Panc1 (cell line): ENCODE measurements at regions not wholly inside any gene's neighbourhood (a gene's known extent, or its start where the extent isn't known, plus 50 kb on each side); places are given as distances from the start of the nearest gene placed in this dataset.

Experiments
- ATAC-seq: fragments of 200-7000 bp; cut with Tn5 transposase; 2 replicates; pipeline ENCODE4 v1.9.1; 2020; ENCODE audit warnings: mild to moderate bottlenecking, moderate library complexity
- BruUV-seq: library from RNA; stranded (reverse); fragments of 400-500 nt; replicated peaks from 2 replicates; lab custom pipeline; 2021; lab: Mats Ljungman, UMichigan
- CTCF ChIA-PET: fragments of 300-600 bp; sonication (Branson Sonifier 250); formaldehyde crosslinking; loops from one replicate; lab custom pipeline; 2022; ENCODE audit warnings: antibody characterized with exemption; lab: Charles Lee
- POLR2A ChIA-PET: fragments of 300-600 bp; sonication (Branson Sonifier 250); formaldehyde crosslinking; loops from one replicate; lab custom pipeline; 2022; ENCODE audit warnings: antibody characterized with exemption; lab: Charles Lee
- DNase-seq: peaks from one replicate; pipeline ENCODE4 v3.0.0-alpha.2; 2010; ENCODE audit warnings: low read depth, low spot score
- H3K27ac ChIP-seq: 2 replicates; pipeline ENCODE4 v1.5.1; 2011; ENCODE audit warnings: mild to moderate bottlenecking, low read length, inconsistent platforms
- H3K27me3 ChIP-seq: fragments of 200-500 bp; sonication (Bioruptor generic); 2 replicates; pipeline ENCODE4 v1.6.0; 2014; ENCODE audit warnings: low read length, inconsistent platforms; ENCODE audit not compliant: control insufficient read depth, insufficient read depth
- H3K36me3 ChIP-seq: fragments of 200-500 bp; sonication (Bioruptor generic); 2 replicates; pipeline ENCODE4 v1.5.1; 2014; ENCODE audit warnings: inconsistent platforms, mild to moderate bottlenecking, low read length, moderate library complexity; ENCODE audit not compliant: control insufficient read depth, insufficient read depth
- H3K4me1 ChIP-seq: 2 replicates; pipeline ENCODE4 v1.5.1; 2011; ENCODE audit warnings: inconsistent platforms, mild to moderate bottlenecking, low read length, moderate library complexity; ENCODE audit not compliant: control insufficient read depth, insufficient read depth
- H3K4me3 ChIP-seq, 2 experiments: 2 replicates each; pipeline ENCODE4 v1.5.1; 2011 to 2012; ENCODE audit warnings: low read depth in 2 of 2, low read length in 2 of 2, mild to moderate bottlenecking in 2 of 2, inconsistent platforms in 1 of 2, moderate library complexity in 1 of 2
- H3K9me3 ChIP-seq: fragments of 200-500 bp; sonication (Bioruptor generic); 2 replicates; pipeline ENCODE4 v1.5.1; 2014; ENCODE audit warnings: low read depth, mild to moderate bottlenecking, inconsistent platforms, low read length, moderate library complexity; ENCODE audit not compliant: control insufficient read depth, insufficient read depth
- CTCF ChIP-seq: fragments of 450-650 bp; IDR thresholded peaks from 2 replicates; pipeline ENCODE4 v1.5.1; 2017; ENCODE audit warnings: mild to moderate bottlenecking
- REST ChIP-seq, 2 experiments: IDR thresholded peaks; 2 replicates each; pipeline ENCODE4 v1.6.1; 2011 to 2012; ENCODE audit warnings: low read depth in 2 of 2, control low read depth in 1 of 2, low read length in 1 of 2, mild to moderate bottlenecking in 1 of 2, moderate library complexity in 1 of 2; ENCODE audit not compliant: insufficient read depth in 1 of 2
- SIN3A ChIP-seq: IDR thresholded peaks from 2 replicates; pipeline ENCODE4 v1.6.1; 2012; ENCODE audit warnings: low read depth, mild to moderate bottlenecking, low read length, moderate library complexity, borderline replicate concordance; ENCODE audit not compliant: insufficient read depth
- in situ Hi-C: cut with HindIII; loops from 2 replicates; pipeline ENCODE4 v1.10.0; 2016; ENCODE audit warnings: low sequenced_read_pairs, low pct_unique_long_range_greater_than_20kb
- intact Hi-C: fragments of 100-400 bp; cut with micrococcal nuclease; formaldehyde crosslinking; loops from one replicate; pipeline ENCODE4 v1.10.0; 2022; ENCODE audit not compliant: unreplicated experiment

GRCh38 chr14:44662250-44662891 lies 155.3 kb upstream of the FSCB start:
- ATAC-seq (no peak), DNase-seq (no peak)
- H3K4me1 ChIP-seq = no peaks in the 10 kb centered on the region
- in situ Hi-C loops = no loop called here
- no peaks in the 10 kb centered on the region for H3K36me3 ChIP-seq
- no peaks in the 10 kb centered on the region for H3K27me3 ChIP-seq
- no peak overlapping the region for H3K27ac ChIP-seq
- no TSS peak for BruUV-seq
- intact Hi-C loops = no loop called here
- no peak overlapping the region for H3K4me3 ChIP-seq
- CTCF ChIA-PET = no interaction called here
- POLR2A ChIA-PET = no interaction called here
- H3K9me3 ChIP-seq = no peaks in the 10 kb centered on the region
- TF ChIP-seq SIN3A = no peak
- TF ChIP-seq REST (IDR thresholded peaks at IDR 0.05; ENCODE audit: insufficient read depth in 1 of 2, low read depth in 2 of 2, low read length in 1 of 2) = no peak

- BruUV-seq = no TSS peak
- Histone ChIP-seq H3K27ac (no peak overlapping the region), H3K36me3 (no peaks in the 10 kb centered on the region; the same call in 1 of the 2 replicates), H3K4me1 (no peaks in the 10 kb centered on the region), H3K4me3 (no peak overlapping the region), H3K27me3 (no peaks in the 10 kb centered on the region), H3K9me3 (no peaks in the 10 kb centered on the region)
- no peak for ATAC-seq
- intact Hi-C loops (no loop called here), in situ Hi-C loops (no loop called here)
- POLR2A ChIA-PET = no interaction called here
- DNase-seq = no peak
- CTCF ChIA-PET = no interaction called here
- TF ChIP-seq SIN3A = no peak
- no peak for TF ChIP-seq CTCF
- TF ChIP-seq REST (IDR thresholded peaks at IDR 0.05; ENCODE audit: insufficient read depth in 1 of 2, low read depth in 2 of 2, low read length in 1 of 2) = no peak
These were observed 151.3 kb upstream of the FSCB start for GRCh38 chr14:44658389-44658696.
